ENCODE measurements at regions not wholly inside any gene's neighbourhood (a gene's known extent, or its start where the extent isn't known, plus 50 kb on each side); places are given as distances from the start of the nearest gene placed in this dataset.

GRCh38 chr7:25752967-25753791 lies 398.8 kb upstream of the NFE2L3 start:
- no peak for DNase-seq (ENCODE audit: low read depth)

- no peak for DNase-seq (ENCODE audit: low read depth)
These were observed 398.2 kb upstream of the NFE2L3 start for GRCh38 chr7:25753837-25754236.

GRCh38 chr7:25754333-25754732 lies 397.7 kb upstream of the NFE2L3 start:
- DNase-seq (ENCODE audit: low read depth): no peak

GRCh38 chr7:25754751-25755150 lies 397.2 kb upstream of the NFE2L3 start:
- no peak for DNase-seq (ENCODE audit: low read depth)

DNA sequence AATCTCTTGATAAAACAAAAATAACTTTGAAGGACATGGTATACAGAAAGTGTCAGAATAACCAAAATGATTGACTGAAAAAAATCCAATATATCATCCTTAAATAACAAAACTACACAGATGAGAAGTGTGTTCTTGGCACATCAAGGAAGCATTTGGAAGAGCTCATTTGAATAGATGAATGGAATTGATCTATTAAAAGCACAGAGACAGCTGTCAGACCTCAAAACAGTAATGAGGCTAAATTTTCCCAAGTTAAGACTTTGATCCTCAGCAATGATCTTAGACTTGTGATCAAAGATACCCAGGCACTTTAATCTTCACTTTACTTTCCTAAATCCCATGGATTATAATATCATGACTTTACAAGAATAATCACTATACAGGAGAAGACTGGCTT lies 395.4 kb upstream of the NFE2L3 start:
- no peak for DNase-seq (ENCODE audit: low read depth)

DNA sequence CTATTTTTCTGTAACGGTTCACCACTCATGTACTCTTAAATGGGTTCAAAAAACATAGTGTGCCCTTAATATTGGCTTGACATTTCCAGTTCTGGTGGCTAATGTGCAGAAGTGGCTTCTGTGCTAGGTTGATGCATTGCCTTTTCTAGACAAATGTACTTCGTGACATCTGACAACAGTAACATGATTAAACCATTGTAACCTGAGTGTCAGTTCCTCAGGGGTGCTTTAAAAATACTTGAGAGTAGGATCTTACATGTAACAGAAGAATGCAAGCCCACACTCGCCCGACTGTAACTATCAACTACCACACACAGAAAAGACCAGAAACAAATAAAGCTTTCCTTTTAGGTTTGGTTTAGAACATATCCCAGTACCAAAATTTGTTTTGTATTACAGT lies 393.4 kb upstream of the NFE2L3 start:
- no peak for DNase-seq (ENCODE audit: low read depth)

- no peak for DNase-seq (ENCODE audit: low read depth)
These were observed 392.7 kb upstream of the NFE2L3 start for GRCh38 chr7:25759286-25759685.

- DNase-seq (ENCODE audit: low read depth): no peak
These were observed 392.2 kb upstream of the NFE2L3 start for GRCh38 chr7:25759748-25760147.

- no peak for DNase-seq (ENCODE audit: low read depth)
These were observed 389.2 kb upstream of the NFE2L3 start for GRCh38 chr7:25762511-25763462.

DNA sequence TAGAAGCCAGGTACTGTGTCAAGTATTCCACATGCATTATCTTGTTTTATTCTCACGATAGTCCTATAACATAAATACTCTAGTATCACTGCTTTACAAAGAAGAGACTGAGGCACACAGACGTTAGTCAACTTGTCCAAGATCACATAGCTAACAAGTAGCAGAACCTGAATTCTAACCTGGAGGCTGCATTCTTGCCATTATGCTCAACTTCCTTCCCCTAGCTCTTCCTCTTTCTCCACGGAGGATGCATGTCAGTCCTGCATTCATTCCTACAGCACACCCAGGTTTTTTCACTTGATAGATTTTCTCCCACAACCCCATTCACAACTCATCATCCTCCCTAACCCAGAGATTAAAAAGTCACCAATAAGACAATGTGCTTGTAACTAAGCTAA lies 388.5 kb upstream of the NFE2L3 start:
- no peak for DNase-seq (ENCODE audit: low read depth)

- no peak for DNase-seq (ENCODE audit: low read depth)
These were observed 386.8 kb upstream of the NFE2L3 start for GRCh38 chr7:25765110-25765655.

GRCh38 chr7:25770235-25770634 lies 381.8 kb upstream of the NFE2L3 start:
- DNase-seq (ENCODE audit: low read depth): no peak

GRCh38 chr7:25770670-25771069 lies 381.3 kb upstream of the NFE2L3 start:
- no peak for DNase-seq (ENCODE audit: low read depth)

DNA sequence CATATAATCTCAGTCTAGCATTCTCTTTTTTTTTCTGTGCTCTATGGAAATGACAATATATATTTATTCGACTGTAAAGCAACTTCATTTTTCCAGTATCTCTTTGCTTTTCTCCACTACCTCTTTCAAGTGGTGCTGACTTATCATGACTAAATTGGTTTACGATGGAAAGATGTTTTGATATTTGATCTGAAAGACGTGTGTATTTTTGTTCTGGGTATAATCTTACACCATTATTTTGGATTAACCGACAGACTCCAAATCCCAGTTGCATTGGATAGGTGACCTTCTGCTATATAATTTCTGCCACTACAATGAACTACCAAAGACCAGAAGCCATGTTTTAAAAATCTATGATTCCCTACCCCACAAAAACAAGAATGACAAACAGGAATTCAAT lies 380.5 kb upstream of the NFE2L3 start:
- DNase-seq (ENCODE audit: low read depth): no peak

DNA sequence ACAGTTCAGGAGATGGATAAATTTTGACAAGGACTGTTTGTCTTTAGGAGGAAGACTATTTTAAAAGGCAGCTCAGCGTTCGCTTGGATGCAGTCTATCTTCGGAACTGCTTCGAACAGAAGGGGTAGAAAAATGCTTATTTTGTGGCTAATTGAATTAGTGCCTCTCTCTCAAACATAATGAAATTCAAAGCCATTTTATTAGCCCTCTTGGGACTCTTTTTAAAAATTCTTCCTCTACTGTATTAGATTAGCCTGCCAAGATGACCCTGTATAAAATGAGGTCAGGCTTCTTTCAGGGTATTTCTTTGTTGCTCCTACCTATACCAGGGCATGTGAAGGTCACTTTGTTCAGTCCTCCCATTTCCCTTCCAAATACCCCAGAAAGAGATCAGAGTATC lies 379.2 kb upstream of the NFE2L3 start:
- no peak for DNase-seq (ENCODE audit: low read depth)

GRCh38 chr7:25774675-25775074 lies 377.3 kb upstream of the NFE2L3 start:
- DNase-seq (ENCODE audit: low read depth): no peak

DNA sequence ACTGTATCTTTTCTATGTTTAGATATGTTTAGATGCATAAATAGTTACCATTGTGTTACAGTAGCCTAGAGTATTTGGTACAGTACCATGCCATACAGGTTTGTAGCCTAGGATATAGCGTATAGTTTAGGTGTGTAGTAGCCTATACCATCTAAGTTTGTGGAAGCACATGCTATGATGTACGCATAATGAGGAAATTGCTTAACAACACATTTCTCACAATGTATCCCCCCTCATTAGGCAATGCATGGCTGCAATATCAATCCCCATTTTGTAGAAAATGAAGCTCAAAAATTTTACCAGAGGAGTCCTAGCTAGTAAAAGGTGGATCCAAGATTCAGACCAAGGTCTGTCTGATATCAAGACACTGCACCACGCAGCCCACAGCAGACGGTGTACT lies 376.4 kb upstream of the NFE2L3 start:
- no peak for DNase-seq (ENCODE audit: low read depth)

DNA sequence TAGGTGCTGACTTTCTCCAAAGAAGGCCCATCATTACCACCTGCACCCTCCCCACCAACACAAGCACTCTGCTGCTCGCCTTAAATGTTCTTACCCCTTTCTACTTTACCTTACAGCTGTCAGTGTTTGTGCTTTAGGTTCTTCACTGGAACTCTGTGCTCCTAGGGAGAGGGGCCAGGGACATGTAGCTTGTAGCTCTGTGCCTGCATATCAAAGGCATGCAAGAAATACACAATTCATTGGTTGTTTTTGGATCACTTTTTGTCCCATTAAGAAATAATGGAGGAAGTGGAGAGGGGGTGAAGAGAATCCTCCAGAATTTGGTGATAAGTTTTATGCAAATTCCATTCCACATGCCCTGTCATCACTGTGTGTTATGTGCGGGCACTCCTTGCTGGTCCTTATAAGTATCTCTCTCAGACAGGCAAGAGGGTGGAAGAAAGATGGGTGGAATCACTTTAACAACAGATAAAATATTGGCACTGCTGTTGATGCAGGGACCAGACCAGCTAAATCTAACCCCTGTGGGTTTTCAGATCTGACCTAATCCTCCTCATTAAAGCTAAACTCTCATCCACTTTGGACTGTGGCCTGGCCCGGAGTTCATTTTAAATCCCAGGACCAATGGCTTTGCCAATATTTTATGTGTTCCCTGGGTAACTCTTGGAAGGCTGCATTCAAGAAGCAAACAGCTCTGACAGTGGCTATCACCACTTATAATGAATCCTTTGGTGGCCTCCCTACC lies 375.8 kb upstream of the NFE2L3 start:
- DNase-seq (ENCODE audit: low read depth): no peak

DNA sequence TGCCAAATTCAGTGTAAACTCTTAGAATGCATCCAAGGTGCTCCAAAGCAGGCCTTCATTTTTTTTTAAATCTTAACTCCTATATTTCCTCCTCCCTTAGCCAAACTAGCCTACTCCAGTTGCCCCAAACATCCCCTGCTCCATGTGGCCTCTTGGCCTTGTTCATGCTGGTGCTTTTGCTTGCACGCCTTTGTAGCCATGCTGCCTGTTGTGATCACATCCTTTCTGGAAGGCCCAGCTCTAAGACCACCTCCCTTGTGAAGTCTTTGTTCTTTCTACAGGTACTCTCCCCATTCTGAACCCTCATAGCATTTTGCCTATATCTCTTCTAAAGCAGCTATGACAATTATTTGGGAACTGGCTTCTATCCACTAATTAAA lies 375.3 kb upstream of the NFE2L3 start:
- DNase-seq (ENCODE audit: low read depth): no peak

DNA sequence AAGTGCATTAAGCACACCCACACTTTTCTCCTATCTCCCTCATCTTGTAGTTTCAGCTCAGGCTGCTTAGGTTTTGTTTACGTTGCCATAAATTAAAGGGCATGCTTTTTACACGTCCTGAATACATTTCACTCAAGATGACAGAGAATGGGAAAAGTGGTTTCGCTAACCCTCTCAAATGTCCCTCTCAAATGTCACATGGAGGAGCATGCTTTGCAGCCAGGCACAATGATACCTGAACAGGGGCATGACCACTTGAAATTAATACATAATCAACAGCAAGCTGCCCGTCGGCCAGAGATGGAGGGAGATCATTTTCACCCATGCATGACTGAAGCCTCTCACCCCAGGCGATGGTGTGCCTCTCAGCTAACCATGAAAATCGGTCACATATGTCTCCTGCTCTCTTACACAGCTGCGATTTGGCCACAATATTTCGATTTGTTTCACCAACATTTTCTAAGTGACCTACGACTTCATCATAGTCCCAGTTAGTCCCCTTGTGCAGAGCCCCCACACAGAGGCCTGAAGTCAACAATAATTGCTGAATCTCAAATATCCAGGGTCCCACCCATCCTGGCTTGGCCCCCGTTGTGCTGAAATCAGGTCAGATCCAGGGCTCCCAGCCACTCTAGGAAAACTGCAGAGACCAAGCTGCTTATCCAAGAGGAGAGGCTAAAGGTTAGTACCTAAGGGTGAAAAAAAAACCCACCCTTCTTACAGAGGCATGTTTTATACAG lies 373.9 kb upstream of the NFE2L3 start:
- DNase-seq (ENCODE audit: low read depth): no peak

- no peak for DNase-seq (ENCODE audit: low read depth)
These were observed 372.9 kb upstream of the NFE2L3 start for GRCh38 chr7:25779002-25779546.
